ENCODE measurements at regions not wholly inside any gene's neighbourhood (a gene's known extent, or its start where the extent isn't known, plus 50 kb on each side); places are given as distances from the start of the nearest gene placed in this dataset.

- TF ChIP-seq CTCF (IDR thresholded peaks at IDR 0.05) (no peak), POLR2A (IDR thresholded peaks at IDR 0.05) (no peak)
These were observed 831.0 kb upstream of the EEF2KMT start for GRCh38 chr16:5928476-5929065.

Data from transverse colon (tissue), 3 donors.